GM12891 (cell line): ENCODE measurements at regions not wholly inside any gene's neighbourhood (a gene's known extent, or its start where the extent isn't known, plus 50 kb on each side); places are given as distances from the start of the nearest gene placed in this dataset.

Experiments
- POLR2A ChIP-seq: IDR thresholded peaks from 2 replicates; pipeline ENCODE4 v1.6.1; 2011; ENCODE audit warnings: low read depth, low read length, control low read depth
- POLR2AphosphoS5 ChIP-seq: IDR thresholded peaks from 2 replicates; pipeline ENCODE4 v1.6.1; 2011; ENCODE audit warnings: low read depth, low read length, control low read depth
- TAF1 ChIP-seq: IDR thresholded peaks from 2 replicates; pipeline ENCODE4 v1.6.1; 2011; ENCODE audit warnings: low read depth, low read length, control low read depth

- TF ChIP-seq POLR2A, result no peak
- TF ChIP-seq TAF1, result no peak
- no peak for TF ChIP-seq POLR2AphosphoS5
These were observed 66.4 kb upstream of the TLL1 start for GRCh38 chr4:165806613-165807012.
